Colonic mucosa (tissue), 4 donors: ENCODE measurements at regions not wholly inside any gene's neighbourhood (a gene's known extent, or its start where the extent isn't known, plus 50 kb on each side); places are given as distances from the start of the nearest gene placed in this dataset.

Source experiments
- DNase-seq: peaks from one replicate; pipeline ENCODE4 v3.0.0-alpha.2; 2020
- H3K27ac ChIP-seq: fragments of 200-600 bp; one replicate; pipeline ENCODE4 v1.8.0; 2021
- H3K27me3 ChIP-seq: fragments of 200-600 bp; one replicate; pipeline ENCODE4 v1.8.0; 2021
- H3K36me3 ChIP-seq: fragments of 200-600 bp; one replicate; pipeline ENCODE4 v1.8.0; 2021
- H3K4me1 ChIP-seq: fragments of 200-600 bp; one replicate; pipeline ENCODE4 v1.8.0; 2021; ENCODE audit warnings: mild to moderate bottlenecking
- H3K4me3 ChIP-seq: fragments of 200-600 bp; one replicate; pipeline ENCODE4 v1.8.0; 2021
- H3K9ac ChIP-seq, 2 donors: one replicate each; pipeline ENCODE4 v1.7.0; 2013; ENCODE audit warnings: control low read depth in 2 of 2, low read depth in 2 of 2, low read length in 2 of 2
- H3K9me3 ChIP-seq: fragments of 200-600 bp; one replicate; pipeline ENCODE4 v1.8.0; 2021
- CTCF ChIP-seq: fragments of 200-600 bp; IDR thresholded peaks from one replicate; pipeline ENCODE4 v1.8.0; 2022; ENCODE audit warnings: antibody characterized with exemption, mild to moderate bottlenecking
- intact Hi-C: fragments of 100-400 bp; cut with DNase I; formaldehyde crosslinking; loops from one replicate; pipeline ENCODE4 v1.14.1; 2022
- donor health status: healthy.
- donor health status: DM: no; HTN: no; CAD: no.
- donor health status: DM: no; HTN: no; CAD: no.

- H3K27me3 ChIP-seq = no peaks in the 10 kb centered on the region
- H3K4me1 ChIP-seq = no peaks in the 10 kb centered on the region
- no peak for DNase-seq
- intact Hi-C loops = loop anchor here (10.0 kb wide), 1 partner anchor 495 kb away; no protein-coding TSS in a partner anchor
- no peaks in the 10 kb centered on the region for H3K36me3 ChIP-seq
- H3K27ac ChIP-seq = no peak overlapping the region
- no peaks in the 10 kb centered on the region for H3K9me3 ChIP-seq
- no peak overlapping the region for H3K9ac ChIP-seq
- no peak overlapping the region for H3K4me3 ChIP-seq
- TF ChIP-seq CTCF = no peak
Observed at GRCh38 chr11:87429996-87430395, 392.3 kb downstream of the TMEM135 start.

DNA sequence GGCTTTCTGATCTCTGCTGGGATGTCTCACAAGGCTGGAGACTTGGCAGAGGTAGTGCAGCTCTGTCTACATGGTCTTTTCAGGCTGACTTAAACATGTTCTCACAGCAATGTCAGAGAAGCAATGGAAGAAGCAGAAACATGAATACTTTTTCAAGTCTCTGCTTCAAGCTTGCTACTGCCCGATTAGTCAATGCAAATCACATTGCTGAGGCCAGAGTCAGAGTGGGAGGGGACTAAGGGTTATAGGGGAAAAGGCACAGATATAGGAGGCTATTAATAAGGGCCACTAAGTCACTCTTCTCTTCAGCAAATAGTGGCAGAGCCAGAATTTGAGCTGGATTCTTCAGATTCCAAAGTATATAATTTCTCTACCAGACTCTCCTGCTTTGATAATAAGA is 390.5 kb downstream of the TMEM135 start:
- Histone ChIP-seq H3K27me3 (no peaks in the 10 kb centered on the region), H3K9me3 (no peaks in the 10 kb centered on the region), H3K36me3 (no peaks in the 10 kb centered on the region), H3K9ac (no peak overlapping the region), H3K27ac (no peak overlapping the region), H3K4me3 (no peak overlapping the region), H3K4me1 (no peaks in the 10 kb centered on the region)
- no peak for DNase-seq
- TF ChIP-seq CTCF = no peak
- intact Hi-C loops = loop anchor here (10.0 kb wide), 1 partner anchor 493 kb away; no protein-coding TSS in a partner anchor

- no peak for TF ChIP-seq CTCF
- H3K9ac ChIP-seq = no peak overlapping the region
- H3K4me1 ChIP-seq = no peaks in the 10 kb centered on the region
- no peaks in the 10 kb centered on the region for H3K9me3 ChIP-seq
- no peak overlapping the region for H3K27ac ChIP-seq
- intact Hi-C loops = loop anchor here (10.0 kb wide), 1 partner anchor 491 kb away; no protein-coding TSS in a partner anchor
- H3K27me3 ChIP-seq = no peaks in the 10 kb centered on the region
- no peak overlapping the region for H3K4me3 ChIP-seq
- no peaks in the 10 kb centered on the region for H3K36me3 ChIP-seq
- no peak for DNase-seq
Observed at GRCh38 chr11:87425943-87426342, 388.2 kb downstream of the TMEM135 start.

GRCh38 chr11:87425391-87425790 is 387.7 kb downstream of the TMEM135 start:
- intact Hi-C loops = loop anchor here (10.0 kb wide), 1 partner anchor 491 kb away; no protein-coding TSS in a partner anchor

DNA sequence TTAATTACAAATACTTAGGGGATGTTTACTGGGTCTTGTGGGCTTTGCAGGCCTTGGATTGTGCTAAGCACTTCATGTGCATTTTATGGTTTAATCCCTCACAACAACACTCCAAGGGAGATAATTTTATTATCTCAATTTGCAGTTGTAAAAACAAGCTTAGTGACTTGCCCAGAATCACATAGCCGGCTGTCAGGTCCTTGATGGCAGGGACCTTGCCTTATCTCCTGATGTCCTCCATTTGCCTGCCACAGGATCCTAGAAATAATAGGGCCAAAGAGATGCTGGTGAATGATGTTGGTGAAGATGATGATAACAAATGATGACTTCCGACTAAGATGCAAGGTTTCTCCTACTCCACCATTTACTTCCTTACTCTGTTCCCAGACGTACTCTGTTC is 385.4 kb downstream of the TMEM135 start:
- no peak for TF ChIP-seq CTCF
- H3K9me3 ChIP-seq = no peaks in the 10 kb centered on the region
- H3K4me1 ChIP-seq = no peaks in the 10 kb centered on the region
- no peaks in the 10 kb centered on the region for H3K27me3 ChIP-seq
- DNase-seq = no peak
- H3K9ac ChIP-seq = no peak overlapping the region
- intact Hi-C loops = loop anchor here (10.0 kb wide), 1 partner anchor 488 kb away; no protein-coding TSS in a partner anchor
- no peaks in the 10 kb centered on the region for H3K36me3 ChIP-seq
- no peak overlapping the region for H3K4me3 ChIP-seq
- no peak overlapping the region for H3K27ac ChIP-seq

More at GRCh38 chr11:87425391-87425790, 387.7 kb downstream of the TMEM135 start:
- no peaks in the 10 kb centered on the region for H3K36me3 ChIP-seq
- no peak overlapping the region for H3K4me3 ChIP-seq
- no peaks in the 10 kb centered on the region for H3K27me3 ChIP-seq
- no peaks in the 10 kb centered on the region for H3K4me1 ChIP-seq
- no peaks in the 10 kb centered on the region for H3K9me3 ChIP-seq
- H3K27ac ChIP-seq = no peak overlapping the region
- no peak overlapping the region for H3K9ac ChIP-seq
- TF ChIP-seq CTCF = no peak
- DNase-seq = no peak
